MM.1S (cell line): ENCODE measurements at regions not wholly inside any gene's neighbourhood (a gene's known extent, or its start where the extent isn't known, plus 50 kb on each side); places are given as distances from the start of the nearest gene placed in this dataset.

Source experiments
- DNase-seq: peaks from one replicate; pipeline ENCODE4 v3.0.0-alpha.2; 2015
- H2AFZ ChIP-seq: fragments of 300-600 bp; sonication (generic); 2 replicates; pipeline ENCODE4 v1.6.0; 2016; ENCODE audit warnings: antibody characterized with exemption, low read length
- H3F3A ChIP-seq: fragments of 300-600 bp; sonication (generic); 2 replicates; pipeline ENCODE4 v1.6.1; 2016; ENCODE audit warnings: mild to moderate bottlenecking, antibody characterized with exemption, low read length, moderate library complexity, mixed read lengths; ENCODE audit not compliant: insufficient read depth
- H3K27ac ChIP-seq: fragments of 300-600 bp; sonication (generic); 2 replicates; pipeline ENCODE4 v1.5.1; 2016; ENCODE audit warnings: mild to moderate bottlenecking, low read length
- H3K27me3 ChIP-seq: fragments of 300-600 bp; sonication (generic); replicated peaks from 2 replicates; pipeline ENCODE4 v1.6.0; 2016; ENCODE audit warnings: low read length; ENCODE audit not compliant: insufficient read depth
- H3K36me3 ChIP-seq: fragments of 300-600 bp; sonication (generic); replicated peaks from 2 replicates; pipeline ENCODE4 v1.6.1; 2016; ENCODE audit warnings: mild to moderate bottlenecking, low read length, mixed read lengths; ENCODE audit not compliant: insufficient read depth
- H3K4me1 ChIP-seq: fragments of 300-600 bp; sonication (generic); 2 replicates; pipeline ENCODE4 v1.6.1; 2016; ENCODE audit warnings: low read length, mixed read lengths
- H3K4me2 ChIP-seq: fragments of 300-600 bp; sonication (generic); 2 replicates; pipeline ENCODE4 v1.6.0; 2016; ENCODE audit warnings: low read depth, low read length
- H3K4me3 ChIP-seq: fragments of 300-600 bp; sonication (generic); 2 replicates; pipeline ENCODE4 v1.5.1; 2016; ENCODE audit warnings: low read length, mixed read lengths
- H3K79me2 ChIP-seq: fragments of 300-600 bp; sonication (generic); 2 replicates; pipeline ENCODE4 v1.6.1; 2016; ENCODE audit warnings: mixed run types, low read length, mixed read lengths
- H3K9ac ChIP-seq: fragments of 300-600 bp; sonication (generic); 2 replicates; pipeline ENCODE4 v1.6.1; 2016; ENCODE audit warnings: low read length, mixed read lengths
- H3K9me2 ChIP-seq: fragments of 300-600 bp; sonication (generic); replicated peaks from 2 replicates; pipeline ENCODE4 v1.6.1; 2016; ENCODE audit warnings: mild to moderate bottlenecking, low read length, mixed read lengths; ENCODE audit not compliant: insufficient read depth
- H3K9me3 ChIP-seq: fragments of 300-600 bp; sonication (generic); replicated peaks from 2 replicates; pipeline ENCODE4 v1.6.1; 2016; ENCODE audit warnings: mild to moderate bottlenecking, low read length, mixed read lengths; ENCODE audit not compliant: insufficient read depth
- H4K20me1 ChIP-seq: fragments of 300-600 bp; sonication (generic); 2 replicates; pipeline ENCODE4 v1.6.1; 2016; ENCODE audit warnings: mild to moderate bottlenecking, low read length, moderate library complexity, mixed read lengths; ENCODE audit not compliant: insufficient read depth
- EZH2 ChIP-seq: fragments of 300-600 bp; sonication (generic); optimal IDR thresholded peaks from 2 replicates; pipeline ENCODE3; 2017; ENCODE audit warnings: low read depth, mild to moderate bottlenecking, antibody characterized with exemption, low read length, mixed read lengths
- EZH2phosphoT487 ChIP-seq: fragments of 300-600 bp; sonication (generic); IDR thresholded peaks from 2 replicates; pipeline ENCODE4 v1.6.1; 2018; ENCODE audit warnings: antibody characterized with exemption, low read length
- TF ChIP-seq, protein P1 (sequence below): fragments of 300-600 bp; sonication (generic); IDR thresholded peaks from 2 replicates; pipeline ENCODE4 v1.5.1; 2016; ENCODE audit warnings: antibody characterized with exemption, low read length, mixed read lengths

DNA sequence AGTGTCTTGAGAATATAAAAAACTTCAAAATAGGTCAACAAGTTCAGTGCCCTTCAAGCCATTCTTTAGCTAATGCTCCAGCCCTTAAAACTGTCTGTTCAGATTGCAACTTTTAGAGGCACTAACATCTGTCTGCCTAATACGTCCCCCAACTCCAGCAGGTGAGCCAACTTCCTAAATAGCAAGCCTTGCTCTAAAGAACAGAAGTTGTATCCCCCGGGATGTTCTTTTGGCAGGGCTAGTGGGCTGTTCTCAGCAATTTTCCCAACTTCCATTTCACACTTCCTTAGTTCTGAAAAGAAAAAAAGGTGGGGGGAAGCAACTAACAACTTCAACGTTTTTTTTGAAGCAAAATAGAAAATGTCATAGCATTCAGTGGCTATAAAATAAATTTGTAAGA is 290.0 kb upstream of the PTCHD4 start:
- H3K9me3 ChIP-seq = no peaks in the 10 kb centered on the region; the same call in 1 of the 2 replicates
- no peak overlapping the region for H3K4me2 ChIP-seq
- no peaks in the 10 kb centered on the region for H3F3A ChIP-seq
- no peak overlapping the region for H3K27ac ChIP-seq
- no peak for TF ChIP-seq EZH2phosphoT487
- TF ChIP-seq, protein P1, sequence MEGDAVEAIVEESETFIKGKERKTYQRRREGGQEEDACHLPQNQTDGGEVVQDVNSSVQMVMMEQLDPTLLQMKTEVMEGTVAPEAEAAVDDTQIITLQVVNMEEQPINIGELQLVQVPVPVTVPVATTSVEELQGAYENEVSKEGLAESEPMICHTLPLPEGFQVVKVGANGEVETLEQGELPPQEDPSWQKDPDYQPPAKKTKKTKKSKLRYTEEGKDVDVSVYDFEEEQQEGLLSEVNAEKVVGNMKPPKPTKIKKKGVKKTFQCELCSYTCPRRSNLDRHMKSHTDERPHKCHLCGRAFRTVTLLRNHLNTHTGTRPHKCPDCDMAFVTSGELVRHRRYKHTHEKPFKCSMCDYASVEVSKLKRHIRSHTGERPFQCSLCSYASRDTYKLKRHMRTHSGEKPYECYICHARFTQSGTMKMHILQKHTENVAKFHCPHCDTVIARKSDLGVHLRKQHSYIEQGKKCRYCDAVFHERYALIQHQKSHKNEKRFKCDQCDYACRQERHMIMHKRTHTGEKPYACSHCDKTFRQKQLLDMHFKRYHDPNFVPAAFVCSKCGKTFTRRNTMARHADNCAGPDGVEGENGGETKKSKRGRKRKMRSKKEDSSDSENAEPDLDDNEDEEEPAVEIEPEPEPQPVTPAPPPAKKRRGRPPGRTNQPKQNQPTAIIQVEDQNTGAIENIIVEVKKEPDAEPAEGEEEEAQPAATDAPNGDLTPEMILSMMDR = no peak
- TF ChIP-seq EZH2 = no peak
- H3K79me2 ChIP-seq = no peaks in the 10 kb centered on the region
- H3K36me3 ChIP-seq = no peaks in the 10 kb centered on the region
- H3K4me1 ChIP-seq = no peaks in the 10 kb centered on the region
- no peaks in the 10 kb centered on the region for H3K27me3 ChIP-seq
- DNase-seq = no peak
- no peak overlapping the region for H2AFZ ChIP-seq
- H3K9me2 ChIP-seq = no peaks in the 10 kb centered on the region
- H4K20me1 ChIP-seq = no peaks in the 10 kb centered on the region
- H3K4me3 ChIP-seq = no peak overlapping the region
- H3K9ac ChIP-seq = no peak overlapping the region

DNA sequence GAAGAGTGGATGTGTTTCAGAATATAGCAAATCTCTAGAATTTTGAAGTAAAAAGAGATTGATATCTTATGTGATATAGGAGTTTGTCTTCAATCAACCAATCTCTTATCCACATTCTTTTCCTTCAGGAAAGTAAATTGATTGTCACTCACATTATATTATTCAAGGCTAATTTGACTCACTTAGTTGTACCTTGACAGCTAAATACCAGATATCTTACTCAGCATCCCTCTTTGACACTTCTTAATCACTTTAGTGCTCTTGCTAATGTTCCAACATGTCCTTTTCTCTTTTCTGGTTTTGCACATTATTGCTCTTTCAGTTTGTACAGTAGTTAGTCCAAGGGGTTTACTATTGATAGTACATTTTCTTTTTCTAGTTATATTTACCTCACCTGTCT is 286.9 kb upstream of the PTCHD4 start:
- H3K36me3 ChIP-seq = no peaks in the 10 kb centered on the region
- no peak for DNase-seq
- no peak overlapping the region for H3K4me3 ChIP-seq
- no peak overlapping the region for H3K9ac ChIP-seq
- H3K27ac ChIP-seq = no peak overlapping the region
- H3F3A ChIP-seq = no peaks in the 10 kb centered on the region
- H3K9me3 ChIP-seq = no peaks in the 10 kb centered on the region
- H2AFZ ChIP-seq = no peak overlapping the region
- H3K4me2 ChIP-seq = no peak overlapping the region
- no peaks in the 10 kb centered on the region for H3K4me1 ChIP-seq
- no peaks in the 10 kb centered on the region for H3K27me3 ChIP-seq
- H3K79me2 ChIP-seq = no peaks in the 10 kb centered on the region
- no peaks in the 10 kb centered on the region for H4K20me1 ChIP-seq
- TF ChIP-seq EZH2 (no peak), EZH2phosphoT487 (no peak)
- TF ChIP-seq, protein P1 = no peak
- no peaks in the 10 kb centered on the region for H3K9me2 ChIP-seq

DNA sequence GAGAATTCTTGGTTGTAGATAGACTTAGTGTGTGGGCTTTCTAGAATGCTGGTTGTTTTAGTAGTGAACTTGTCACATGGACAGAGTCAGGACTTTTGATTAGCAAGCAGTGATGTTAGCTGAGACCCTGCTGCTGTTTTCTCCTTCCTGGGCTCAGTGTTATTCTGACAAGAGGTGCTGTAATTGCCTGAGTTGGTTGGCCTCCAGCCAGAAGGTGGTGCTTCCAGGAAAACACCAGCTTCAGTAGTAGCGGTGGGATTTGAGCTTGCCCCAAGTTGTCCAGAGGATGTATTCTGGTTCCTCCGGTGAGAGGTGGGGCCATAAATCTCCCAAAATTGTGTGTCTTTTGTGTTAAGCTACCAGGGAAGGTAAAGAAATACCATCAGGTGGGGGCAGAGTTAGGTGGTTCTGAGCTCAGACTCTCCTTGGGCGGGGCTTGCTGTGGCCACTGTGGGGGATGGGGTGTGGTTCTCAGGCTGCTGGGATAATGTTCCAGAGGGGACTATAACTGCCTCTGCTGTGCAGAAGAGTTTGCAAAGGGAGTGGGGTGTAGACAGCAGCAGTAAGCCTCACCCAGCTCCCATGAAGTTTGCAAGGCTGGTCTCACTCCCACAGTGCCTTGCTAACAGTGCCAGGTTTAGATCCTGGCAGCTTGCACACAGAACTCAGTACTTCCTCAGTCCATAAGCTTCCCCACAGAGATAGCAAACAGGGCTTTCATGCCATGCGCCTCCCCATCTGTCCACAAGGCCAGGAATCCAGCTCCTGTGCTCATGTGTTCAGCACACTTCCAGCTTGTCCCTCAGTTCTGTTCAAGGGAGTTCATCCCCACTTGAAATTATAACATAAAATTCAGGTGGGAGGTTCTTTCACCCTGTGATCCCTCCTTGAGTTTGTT is 278.4 kb upstream of the PTCHD4 start:
- H4K20me1 ChIP-seq = no peaks in the 10 kb centered on the region
- H3K4me3 ChIP-seq = no peak overlapping the region
- no peak for DNase-seq
- no peaks in the 10 kb centered on the region for H3K36me3 ChIP-seq
- H3K79me2 ChIP-seq = no peaks in the 10 kb centered on the region
- no peaks in the 10 kb centered on the region for H3F3A ChIP-seq
- TF ChIP-seq, protein P1 = no peak
- TF ChIP-seq EZH2 (no peak), EZH2phosphoT487 (no peak)
- H3K9ac ChIP-seq = no peak overlapping the region
- no peaks in the 10 kb centered on the region for H3K9me3 ChIP-seq
- no peak overlapping the region for H3K4me2 ChIP-seq
- H3K27me3 ChIP-seq = no peaks in the 10 kb centered on the region
- no peak overlapping the region for H2AFZ ChIP-seq
- no peak overlapping the region for H3K27ac ChIP-seq
- no peaks in the 10 kb centered on the region for H3K4me1 ChIP-seq
- no peaks in the 10 kb centered on the region for H3K9me2 ChIP-seq
